ENCODE measurements at regions not wholly inside any gene's neighbourhood (a gene's known extent, or its start where the extent isn't known, plus 50 kb on each side); places are given as distances from the start of the nearest gene placed in this dataset.

- Mint-ChIP-seq H3K36me3 (no peaks in the 10 kb centered on the region), H3K9me3 (peaks cover 8 to 18% of the 10 kb centered on the region in 2 donors), H3K27me3 (ENCODE audit: low read depth in 2 of 2) (no peaks in the 10 kb centered on the region), H3K4me3 (no peak overlapping the region), H3K27ac (no peak overlapping the region), H3K4me1 (no peaks in the 10 kb centered on the region)
- TF ChIP-seq CTCF (IDR thresholded peaks at IDR 0.05) = no peak
- Histone ChIP-seq H3K27ac (ENCODE audit: low read length) (no peak overlapping the region), H3K27me3 (ENCODE audit: control insufficient read depth, insufficient read depth, low read length) (no peaks in the 10 kb centered on the region), H3K4me3 (ENCODE audit: low read length) (no peak overlapping the region), H3K36me3 (ENCODE audit: control insufficient read depth, insufficient read depth, low read length) (no peaks in the 10 kb centered on the region), H3K9me3 (ENCODE audit: control insufficient read depth, insufficient read depth, low read length) (no peaks in the 10 kb centered on the region), H3K4me1 (ENCODE audit: control insufficient read depth, insufficient read depth, low read length) (no peaks in the 10 kb centered on the region)
- DNase-seq (no peak), ATAC-seq (no peak)
- 18% methylated on average over 4 of the region's 4 CpGs for WGBS (ENCODE audit: insufficient coverage)
- intact Hi-C loops (cut with micrococcal nuclease) = no loop called here
Observed at GRCh38 chr12:97666263-97666662, 203.7 kb downstream of the RMST start.

GRCh38 chr12:97672870-97673269 is 210.3 kb downstream of the RMST start:
- H3K4me3 Mint-ChIP-seq = no peak overlapping the region
- Histone ChIP-seq H3K4me3 (ENCODE audit: low read length) (no peak overlapping the region), H3K27ac (ENCODE audit: low read length) (no peak overlapping the region), H3K36me3 (ENCODE audit: control insufficient read depth, insufficient read depth, low read length) (no peaks in the 10 kb centered on the region), H3K4me1 (ENCODE audit: control insufficient read depth, insufficient read depth, low read length) (no peaks in the 10 kb centered on the region), H3K27me3 (ENCODE audit: control insufficient read depth, insufficient read depth, low read length) (no peaks in the 10 kb centered on the region), H3K9me3 (ENCODE audit: control insufficient read depth, insufficient read depth, low read length) (peaks cover 8% of the 10 kb centered on the region)
- no peaks in the 10 kb centered on the region for H3K4me1 Mint-ChIP-seq
- H3K27ac Mint-ChIP-seq = no peak overlapping the region
- whole genome bisulfite sequencing (ENCODE audit: insufficient coverage) = 72% methylated on average over 5 of the region's 5 CpGs
- no peaks in the 10 kb centered on the region for H3K27me3 Mint-ChIP-seq (ENCODE audit: low read depth in 2 of 2)
- ATAC-seq (no peak), DNase-seq (no peak)
- intact Hi-C loops (cut with micrococcal nuclease) = no loop called here
- TF ChIP-seq CTCF (IDR thresholded peaks at IDR 0.05) = no peak
- H3K9me3 Mint-ChIP-seq = peaks cover 14 to 17% of the 10 kb centered on the region in 2 donors
- H3K36me3 Mint-ChIP-seq = no peaks in the 10 kb centered on the region

GRCh38 chr12:97680751-97681150 is 218.1 kb downstream of the RMST start:
- Mint-ChIP-seq H3K4me3 (no peak overlapping the region), H3K4me1 (no peaks in the 10 kb centered on the region), H3K36me3 (no peaks in the 10 kb centered on the region), H3K27me3 (ENCODE audit: low read depth in 2 of 2) (no peaks in the 10 kb centered on the region), H3K9me3 (peaks cover 9 to 15% of the 10 kb centered on the region in 2 donors), H3K27ac (no peak overlapping the region)
- WGBS (ENCODE audit: insufficient coverage) = 50% methylated on average over 1 of the region's 2 CpGs
- Histone ChIP-seq H3K27ac (ENCODE audit: low read length) (no peak overlapping the region), H3K4me1 (ENCODE audit: control insufficient read depth, insufficient read depth, low read length) (no peaks in the 10 kb centered on the region), H3K27me3 (ENCODE audit: control insufficient read depth, insufficient read depth, low read length) (no peaks in the 10 kb centered on the region), H3K9me3 (ENCODE audit: control insufficient read depth, insufficient read depth, low read length) (no peaks in the 10 kb centered on the region), H3K36me3 (ENCODE audit: control insufficient read depth, insufficient read depth, low read length) (no peaks in the 10 kb centered on the region), H3K4me3 (ENCODE audit: low read length) (no peak overlapping the region)
- TF ChIP-seq CTCF (IDR thresholded peaks at IDR 0.05) = no peak
- intact Hi-C loops (cut with micrococcal nuclease) = no loop called here
- ATAC-seq = no peak
- no peak for DNase-seq
